Transverse colon (tissue), 4 donors: ENCODE measurements at regions not wholly inside any gene's neighbourhood (a gene's known extent, or its start where the extent isn't known, plus 50 kb on each side); places are given as distances from the start of the nearest gene placed in this dataset.

Experiments
- CTCF ChIP-seq, 5 experiments: fragments of 200-600 bp in 3 of 5; fragments of 450-650 bp in 2 of 5; sonication (generic) in 3 of 5; IDR thresholded peaks; 1 replicate in 2 of 5; 2 replicates in 3 of 5; pipeline ENCODE4 v1.5.1; 2016 to 2017; ENCODE audit warnings: antibody characterized with exemption in 5 of 5, inconsistent platforms in 3 of 5, mild to moderate bottlenecking in 2 of 5, moderate library complexity in 1 of 5
- EP300 ChIP-seq: sonication (generic); formaldehyde crosslinking; IDR thresholded peaks from one replicate; pipeline ENCODE4 v1.6.1; 2017; ENCODE audit warnings: antibody characterized with exemption, low read depth
- POLR2A ChIP-seq: fragments of 450-650 bp; IDR thresholded peaks from one replicate; pipeline ENCODE4 v1.6.1; 2016; ENCODE audit warnings: antibody characterized with exemption, mild to moderate bottlenecking, moderate library complexity
- POLR2AphosphoS5 ChIP-seq, 3 donors: sonication (generic); formaldehyde crosslinking; IDR thresholded peaks; one replicate each; pipeline ENCODE4 v1.6.1; 2016; ENCODE audit warnings: antibody characterized with exemption in 3 of 3

- no peak for TF ChIP-seq CTCF (IDR thresholded peaks at IDR 0.05)
- no peak for TF ChIP-seq POLR2AphosphoS5 (IDR thresholded peaks at IDR 0.05)
- TF ChIP-seq POLR2A = no peak
- no peak for TF ChIP-seq EP300
Observed at GRCh38 chr5:156174225-156174624, 152.7 kb upstream of the SGCD start.
